GM19452 (cell line): ENCODE measurements at regions not wholly inside any gene's neighbourhood (a gene's known extent, or its start where the extent isn't known, plus 50 kb on each side); places are given as distances from the start of the nearest gene placed in this dataset.

ENCODE experiments used
- ATAC-seq: cut with Tn5 transposase; IDR thresholded peaks from one replicate; pipeline ENCODE4 v1.9.1; 2021; ENCODE audit not compliant: unreplicated experiment

GRCh38 chr20:50417484-50418235 is 92.5 kb upstream of the PTPN1 start:
- ATAC-seq, result no peak

GRCh38 chr20:50418890-50419642 is 91.1 kb upstream of the PTPN1 start:
- no peak for ATAC-seq

- no peak for ATAC-seq
Observed at GRCh38 chr20:50420380-50420779, 89.8 kb upstream of the PTPN1 start.

GRCh38 chr20:50421356-50422340 is 88.5 kb upstream of the PTPN1 start:
- ATAC-seq, result no peak

- ATAC-seq, result no peak
Observed at GRCh38 chr20:50423758-50424157, 86.4 kb upstream of the PTPN1 start.

GRCh38 chr20:50425076-50425475 is 85.1 kb upstream of the PTPN1 start:
- ATAC-seq, result no peak

GRCh38 chr20:50426866-50427718 is 83.1 kb upstream of the PTPN1 start:
- ATAC-seq, result no peak

- ATAC-seq, result no peak
Observed at GRCh38 chr20:50427719-50428083, 82.5 kb upstream of the PTPN1 start.

- no peak for ATAC-seq
Observed at GRCh38 chr20:50428097-50428828, 81.9 kb upstream of the PTPN1 start.

GRCh38 chr20:50429412-50429811 is 80.8 kb upstream of the PTPN1 start:
- ATAC-seq, result no peak

- ATAC-seq, result no peak
Observed at GRCh38 chr20:50431066-50431450, 79.1 kb upstream of the PTPN1 start.

- no peak for ATAC-seq
Observed at GRCh38 chr20:50433001-50433761, 77.0 kb upstream of the PTPN1 start.

GRCh38 chr20:50434321-50434652 is 75.9 kb upstream of the PTPN1 start:
- ATAC-seq, result no peak

GRCh38 chr20:50434653-50435396 is 75.4 kb upstream of the PTPN1 start:
- ATAC-seq, result no peak

- no peak for ATAC-seq
Observed at GRCh38 chr20:50435397-50436051, 74.7 kb upstream of the PTPN1 start.

GRCh38 chr20:50436052-50436656 is 74.0 kb upstream of the PTPN1 start:
- ATAC-seq, result no peak

- no peak for ATAC-seq
Observed at GRCh38 chr20:50436696-50437095, 73.5 kb upstream of the PTPN1 start.

GRCh38 chr20:50438986-50439407 is 71.2 kb upstream of the PTPN1 start:
- no peak for ATAC-seq
